H1 (cell line): ENCODE measurements at regions not wholly inside any gene's neighbourhood (a gene's known extent, or its start where the extent isn't known, plus 50 kb on each side); places are given as distances from the start of the nearest gene placed in this dataset.

Experiments
- CTCF ChIA-PET: fragments of 300-600 bp; sonication (Branson Sonifier 250); formaldehyde crosslinking; loops from one replicate; lab custom pipeline; 2021; ENCODE audit not compliant: partially characterized antibody; lab: Charles Lee
- POLR2A ChIA-PET: fragments of 300-600 bp; sonication (Branson Sonifier 250); formaldehyde crosslinking; loops from one replicate; lab custom pipeline; 2021; ENCODE audit warnings: inconsistent platforms; ENCODE audit not compliant: partially characterized antibody; lab: Charles Lee
- DNase-seq, 2 experiments: peaks; one replicate each; pipeline versions ENCODE4 v3.0.0 to v3.0.0-alpha.2; 2010 to 2022; ENCODE audit warnings: low spot score in 2 of 2, low read depth in 1 of 2, mixed read lengths in 1 of 2
- FAIRE-seq: peaks from 2 replicates; lab custom pipeline; 2011; peaks lifted over from hg19 to GRCh38; lab: Jason Lieb, UNC
- H2AFZ ChIP-seq: 2 replicates; pipeline ENCODE4 v1.8.1; 2012; ENCODE audit warnings: low read length, inconsistent platforms
- H2AK5ac ChIP-seq: 2 replicates; pipeline ENCODE4 v1.6.1; 2013; ENCODE audit warnings: low read depth, low read length
- H2BK120ac ChIP-seq: replicated peaks from 2 replicates; pipeline ENCODE3; 2013; ENCODE audit warnings: low read depth, low read length, inconsistent platforms
- H2BK12ac ChIP-seq: 2 replicates; pipeline ENCODE4 v1.6.1; 2013; ENCODE audit warnings: low read depth, low read length
- H2BK15ac ChIP-seq: 2 replicates; pipeline ENCODE4 v1.6.1; 2013; ENCODE audit warnings: low read length
- H2BK20ac ChIP-seq: 2 replicates; pipeline ENCODE4 v1.6.1; 2013; ENCODE audit warnings: low read length
- H2BK5ac ChIP-seq: 2 replicates; pipeline ENCODE4 v1.6.1; 2013; ENCODE audit warnings: low read depth, low read length
- H3K14ac ChIP-seq: 2 replicates; pipeline ENCODE4 v1.6.1; 2013; ENCODE audit warnings: inconsistent platforms; ENCODE audit not compliant: insufficient read length
- H3K18ac ChIP-seq: 2 replicates; pipeline ENCODE4 v1.6.1; 2013; ENCODE audit warnings: low read length; ENCODE audit errors: extremely low read depth
- H3K23ac ChIP-seq: 2 replicates; pipeline ENCODE4 v1.6.1; 2013; ENCODE audit warnings: inconsistent platforms; ENCODE audit not compliant: insufficient read length
- H3K23me2 ChIP-seq: 2 replicates; pipeline ENCODE4 v1.6.1; 2013; ENCODE audit warnings: low read depth, low read length
- H3K27ac ChIP-seq: 2 replicates; pipeline ENCODE4 v1.6.1; 2011; ENCODE audit warnings: low read depth, low read length, inconsistent platforms
- H3K27me3 ChIP-seq, 4 experiments: replicated peaks in 1 of 4; 1 replicate in 1 of 4; 2 replicates in 3 of 4; pipeline versions ENCODE4 v1.6.1 to v1.8.1; 2011 to 2013; ENCODE audit warnings: low read length in 3 of 4, mild to moderate bottlenecking in 3 of 4, inconsistent platforms in 2 of 4, mixed read lengths in 2 of 4, moderate library complexity in 1 of 4; ENCODE audit not compliant: control insufficient read depth in 3 of 4, insufficient read depth in 3 of 4; ENCODE audit errors: extremely low read depth in 1 of 4
- H3K36me3 ChIP-seq, 4 experiments: 2 replicates each; pipeline versions ENCODE4 v1.6.1 to v1.8.1; 2011 to 2013; ENCODE audit warnings: mild to moderate bottlenecking in 4 of 4, low read length in 3 of 4, moderate library complexity in 2 of 4, control low read depth in 1 of 4, inconsistent platforms in 1 of 4; ENCODE audit not compliant: insufficient read depth in 4 of 4, control insufficient read depth in 2 of 4
- H3K4ac ChIP-seq: replicated peaks from 2 replicates; pipeline ENCODE3; 2013; ENCODE audit warnings: low read length, low read depth, mixed read lengths, inconsistent platforms; ENCODE audit not compliant: insufficient read length
- H3K4me1 ChIP-seq, 4 experiments: replicated peaks in 1 of 4; 1 replicate in 1 of 4; 2 replicates in 3 of 4; pipeline versions ENCODE4 v1.6.1 to v1.8.1; 2011 to 2013; ENCODE audit warnings: low read length in 3 of 4, inconsistent platforms in 2 of 4, mixed read lengths in 1 of 4; ENCODE audit not compliant: insufficient read depth in 4 of 4, control insufficient read depth in 3 of 4
- H3K4me2 ChIP-seq, 2 experiments: 2 replicates each; pipeline versions ENCODE4 v1.6.1 to v1.8.1; 2011 to 2013; ENCODE audit warnings: low read depth in 2 of 2, low read length in 2 of 2, control low read depth in 1 of 2, inconsistent platforms in 1 of 2, mild to moderate bottlenecking in 1 of 2; ENCODE audit not compliant: insufficient read depth in 1 of 2
- H3K4me3 ChIP-seq, 4 experiments: fragments of 200-600, 300-600 bp in 1 of 4; sonication (generic), shearing (Covaris generic), sonication (Bioruptor Twin) in 1 of 4; 2 replicates each; pipeline versions ENCODE4 v1.5.1 to v1.8.1; 2011 to 2016; ENCODE audit warnings: low read length in 4 of 4, low read depth in 3 of 4, control low read depth in 2 of 4, inconsistent platforms in 2 of 4, mild to moderate bottlenecking in 2 of 4, mixed read lengths in 1 of 4, moderate library complexity in 1 of 4; ENCODE audit not compliant: insufficient read depth in 2 of 4; ENCODE audit errors: extremely low read depth in 1 of 4
- H3K56ac ChIP-seq: replicated peaks from 2 replicates; pipeline ENCODE3; 2013; ENCODE audit warnings: low read depth, mild to moderate bottlenecking, mixed read lengths, low read length, inconsistent platforms; ENCODE audit not compliant: insufficient read length
- H3K79me1 ChIP-seq: 2 replicates; pipeline ENCODE4 v1.6.1; 2013; ENCODE audit warnings: low read depth, low read length, control low read depth
- H3K79me2 ChIP-seq, 2 experiments: 2 replicates each; pipeline versions ENCODE4 v1.6.1 to v1.8.1; 2012 to 2013; ENCODE audit warnings: low read length in 2 of 2, mild to moderate bottlenecking in 2 of 2, inconsistent platforms in 1 of 2; ENCODE audit not compliant: insufficient read depth in 2 of 2, control insufficient read depth in 1 of 2
- H3K9ac ChIP-seq, 4 experiments: replicated peaks in 1 of 4; 1 replicate in 1 of 4; 2 replicates in 3 of 4; pipeline versions ENCODE4 v1.6.1 to v1.8.1; 2011 to 2013; ENCODE audit warnings: low read depth in 3 of 4, low read length in 3 of 4, control low read depth in 2 of 4, mild to moderate bottlenecking in 2 of 4, moderate library complexity in 2 of 4, inconsistent platforms in 1 of 4; ENCODE audit errors: extremely low read depth in 1 of 4
- H3K9me3 ChIP-seq, 2 experiments: 2 replicates each; pipeline versions ENCODE4 v1.6.1 to v1.8.1; 2012 to 2013; ENCODE audit warnings: mild to moderate bottlenecking in 2 of 2, moderate library complexity in 2 of 2, control low read depth in 1 of 2, inconsistent platforms in 1 of 2, low read depth in 1 of 2, low read length in 1 of 2, mixed read lengths in 1 of 2; ENCODE audit not compliant: insufficient read depth in 2 of 2
- H4K20me1 ChIP-seq, 2 experiments: replicated peaks in 1 of 2; 2 replicates each; pipeline versions ENCODE3 to v1.8.1; 2011 to 2013; ENCODE audit warnings: inconsistent platforms in 2 of 2, low read length in 2 of 2, mild to moderate bottlenecking in 1 of 2; ENCODE audit not compliant: insufficient read depth in 2 of 2, control insufficient read depth in 1 of 2
- H4K5ac ChIP-seq: 2 replicates; pipeline ENCODE4 v1.6.1; 2013; ENCODE audit warnings: low read length, low read depth, mixed read lengths, inconsistent platforms; ENCODE audit not compliant: insufficient read length
- H4K8ac ChIP-seq: 2 replicates; pipeline ENCODE4 v1.8.0; 2013; ENCODE audit warnings: mild to moderate bottlenecking, moderate library complexity, low read length, inconsistent platforms; ENCODE audit not compliant: insufficient read depth; ENCODE audit errors: extremely low read depth
- H4K91ac ChIP-seq: replicated peaks from 2 replicates; pipeline ENCODE3; 2013; ENCODE audit warnings: low read length, mixed read lengths, inconsistent platforms; ENCODE audit not compliant: insufficient read length
- TBP ChIP-seq: IDR thresholded peaks from 2 replicates; pipeline ENCODE4 v1.6.1; 2011; ENCODE audit warnings: low read depth, low read length, improper control_type of control experiment
- WGBS, 2 experiments: shearing (Covaris generic) in 1 of 2; methylation state at CpG; one replicate each; pipeline versions ENCODE4 v1.1.6 to v1.1.7; 2013 to 2015; ENCODE audit warnings: low lambda C conversion rate in 2 of 2, mixed read lengths in 2 of 2, inconsistent platforms in 1 of 2, low coverage in 1 of 2, missing lambda C conversion rate in 1 of 2; ENCODE audit not compliant: insufficient replicate concordance in 2 of 2, insufficient coverage in 1 of 2, insufficient read length in 1 of 2; ENCODE audit errors: extremely low coverage in 1 of 2, missing lambda C conversion rate in 1 of 2; 5-methylcytosine and 5-hydroxymethylcytosine counted together

- FAIRE-seq (no peak), DNase-seq (no peak)
- Histone ChIP-seq H4K91ac (no peak overlapping the region), H3K4me2 (no peak overlapping the region), H4K8ac (no peak overlapping the region), H3K18ac (no peak overlapping the region), H3K23me2 (no peaks in the 10 kb centered on the region), H3K23ac (no peak overlapping the region), H2BK15ac (no peak overlapping the region), H3K4me1 (no peaks in the 10 kb centered on the region), H3K9ac (no peak overlapping the region), H3K27ac (no peak overlapping the region), H3K79me1 (no peaks in the 10 kb centered on the region), H3K79me2 (no peaks in the 10 kb centered on the region), H3K9me3 (no peaks in the 10 kb centered on the region), H2BK20ac (no peak overlapping the region), H3K56ac (no peak overlapping the region), H3K4ac (no peak overlapping the region), H2BK120ac (no peak overlapping the region), H2BK5ac (no peak overlapping the region), H4K20me1 (no peaks in the 10 kb centered on the region), H2AFZ (no peak overlapping the region), H3K14ac (no peak overlapping the region), H3K27me3 (no peaks in the 10 kb centered on the region), H3K4me3 (no peak overlapping the region), H3K36me3 (no peaks in the 10 kb centered on the region), H4K5ac (no peak overlapping the region), H2BK12ac (no peak overlapping the region), H2AK5ac (no peak overlapping the region)
- 86% methylated on average over 1 of the region's 1 CpG; no CpG with 5 or more reads in 1 of the 2 experiments for WGBS, 2 experiments
- POLR2A ChIA-PET, result no interaction called here
- TF ChIP-seq TBP, result no peak
- CTCF ChIA-PET, result no interaction called here
These were observed 121.6 kb upstream of the STK26 start for GRCh38 chrX:131901546-131901945.
